B cell (primary cell): ENCODE measurements at regions not wholly inside any gene's neighbourhood (a gene's known extent, or its start where the extent isn't known, plus 50 kb on each side); places are given as distances from the start of the nearest gene placed in this dataset.

Experiments used
- ATAC-seq: fragments of 200-7000 bp; cut with Tn5 transposase; one replicate; pipeline ENCODE4 v1.10.0; 2021; ENCODE audit warnings: low read depth, mild to moderate bottlenecking, moderate number of reproducible peaks, moderate library complexity
- CTCF ChIA-PET: fragments of 350-600 bp; sonication (Branson Sonifier 250); formaldehyde crosslinking; loops from one replicate; lab custom pipeline; 2021; ENCODE audit warnings: antibody characterized with exemption, inconsistent platforms; lab: Charles Lee
- POLR2A ChIA-PET: fragments of 350-600 bp; sonication (Branson Sonifier 250); formaldehyde crosslinking; loops from one replicate; lab custom pipeline; 2021; ENCODE audit warnings: antibody characterized with exemption; lab: Charles Lee
- DNase-seq: peaks from one replicate; pipeline ENCODE4 v3.0.0; 2013
- H2AFZ ChIP-seq: 2 replicates; pipeline ENCODE4 v1.6.1; 2012; ENCODE audit warnings: mild to moderate bottlenecking, low read depth, low read length; ENCODE audit not compliant: insufficient read depth, poor library complexity, severe bottlenecking
- H3K27ac ChIP-seq, 2 donors: 1 replicate in 1 of 2; 2 replicates in 1 of 2; pipeline ENCODE4 v1.5.1; 2012 to 2013; ENCODE audit warnings: low read length in 2 of 2, mild to moderate bottlenecking in 2 of 2, moderate library complexity in 1 of 2
- H3K27me3 ChIP-seq, 4 experiments: fragments of 200-600 bp in 1 of 4; sonication (generic) in 1 of 4; replicated peaks in 1 of 4; 1 replicate in 2 of 4; 2 replicates in 2 of 4; pipeline versions ENCODE4 v1.6.1 to v1.7.0; 2013 to 2016; ENCODE audit warnings: low read length in 3 of 4, mild to moderate bottlenecking in 2 of 4, mixed read lengths in 1 of 4, moderate library complexity in 1 of 4; ENCODE audit not compliant: insufficient read depth in 4 of 4, control insufficient read depth in 3 of 4; ENCODE audit errors: control extremely low read depth in 1 of 4
- H3K36me3 ChIP-seq, 2 experiments: replicated peaks in 1 of 2; 1 replicate in 1 of 2; 2 replicates in 1 of 2; pipeline versions ENCODE4 v1.6.1 to v1.7.1; 2013; ENCODE audit warnings: low read length in 1 of 2; ENCODE audit not compliant: insufficient read depth in 2 of 2, control insufficient read depth in 1 of 2; ENCODE audit errors: control extremely low read depth in 1 of 2, extremely low read depth in 1 of 2
- H3K4me1 ChIP-seq, 2 donors: fragments of 200-600 bp in 1 of 2; sonication (generic) in 1 of 2; 1 replicate in 1 of 2; 2 replicates in 1 of 2; pipeline versions ENCODE4 v1.5.1 to v1.6.1; 2013 to 2017; ENCODE audit warnings: low read length in 2 of 2; ENCODE audit not compliant: control insufficient read depth in 2 of 2, insufficient read depth in 2 of 2
- H3K4me2 ChIP-seq: replicated peaks from 2 replicates; pipeline ENCODE3; 2012; ENCODE audit warnings: mild to moderate bottlenecking, low read depth, low read length; ENCODE audit not compliant: poor library complexity, severe bottlenecking
- H3K4me3 ChIP-seq, 5 experiments: fragments of 200-600 bp in 1 of 5; sonication (generic) in 1 of 5; 1 replicate in 3 of 5; 2 replicates in 2 of 5; pipeline versions ENCODE4 v1.5.1 to v1.7.0; 2011 to 2016; ENCODE audit warnings: low read length in 4 of 5, mild to moderate bottlenecking in 4 of 5, low read depth in 2 of 5, control low read depth in 1 of 5, moderate library complexity in 1 of 5; ENCODE audit not compliant: insufficient read depth in 1 of 5; ENCODE audit errors: control extremely low read depth in 1 of 5, extremely low read depth in 1 of 5
- H3K79me2 ChIP-seq: fragments of 200-600 bp; sonication (generic); one replicate; pipeline ENCODE4 v1.6.0; 2016; ENCODE audit warnings: low read length; ENCODE audit not compliant: control insufficient read depth, insufficient read depth
- H3K9ac ChIP-seq: fragments of 200-600 bp; sonication (generic); 2 replicates; pipeline ENCODE4 v1.6.1; 2017; ENCODE audit warnings: mild to moderate bottlenecking, low read length, moderate library complexity
- H3K9me3 ChIP-seq, 3 donors: one replicate each; pipeline versions ENCODE4 v1.6.1 to v1.7.1; 2013; ENCODE audit warnings: low read length in 2 of 3; ENCODE audit not compliant: control insufficient read depth in 2 of 3, insufficient read depth in 1 of 3; ENCODE audit errors: control extremely low read depth in 1 of 3
- H4K20me1 ChIP-seq: 2 replicates; pipeline ENCODE4 v1.6.0; 2012; ENCODE audit warnings: mild to moderate bottlenecking, low read length; ENCODE audit not compliant: insufficient read depth, control insufficient read depth, poor library complexity, severe bottlenecking
- H3K27ac Mint-ChIP-seq: one replicate; pipeline ENCODE4 v1.8.0; 2021; ENCODE audit warnings: mixed read lengths
- H3K27me3 Mint-ChIP-seq: one replicate; pipeline ENCODE4 v1.8.0; 2021; ENCODE audit warnings: mixed read lengths
- H3K4me1 Mint-ChIP-seq: one replicate; pipeline ENCODE4 v1.8.0; 2021; ENCODE audit warnings: mixed read lengths
- H3K4me3 Mint-ChIP-seq: one replicate; pipeline ENCODE4 v1.8.0; 2021; ENCODE audit warnings: mixed read lengths
- H3K9me3 Mint-ChIP-seq: one replicate; pipeline ENCODE4 v1.8.0; 2022; ENCODE audit warnings: mixed read lengths; ENCODE audit not compliant: insufficient read depth
- CTCF ChIP-seq: fragments of 200-600 bp; IDR thresholded peaks from one replicate; pipeline ENCODE4 v1.8.0; 2022; ENCODE audit warnings: antibody characterized with exemption, mild to moderate bottlenecking
- EZH2 ChIP-seq: IDR thresholded peaks from 2 replicates; pipeline ENCODE4 v1.6.1; 2012; ENCODE audit warnings: borderline replicate concordance, low read depth, mild to moderate bottlenecking, moderate library complexity, low read length; ENCODE audit not compliant: insufficient read depth, poor library complexity, severe bottlenecking
- intact Hi-C: fragments of 100-400 bp; cut with micrococcal nuclease; formaldehyde crosslinking; loops from one replicate; pipeline ENCODE4 v1.10.0; 2022

GRCh38 chr2:41488888-41489287, 558.9 kb upstream of the PKDCC start:
- Mint-ChIP-seq H3K27ac (no peak overlapping the region), H3K4me3 (no peak overlapping the region), H3K9me3 (peaks cover 7% of the 10 kb centered on the region), H3K27me3 (no peaks in the 10 kb centered on the region), H3K4me1 (no peaks in the 10 kb centered on the region)
- H3K36me3 ChIP-seq: no peaks in the 10 kb centered on the region
- no peaks in the 10 kb centered on the region for H4K20me1 ChIP-seq
- ChIA-PET CTCF (no interaction called here), POLR2A (no interaction called here)
- no peak overlapping the region for H2AFZ ChIP-seq
- intact Hi-C loops: no loop called here
- H3K27ac ChIP-seq: no peak overlapping the region
- peaks cover 0 to 8% (median under 1%) of the 10 kb centered on the region in 3 donors for H3K9me3 ChIP-seq
- no peak for ATAC-seq
- H3K4me3 ChIP-seq: no peak overlapping the region
- no peak overlapping the region for H3K9ac ChIP-seq
- no peak overlapping the region for H3K4me2 ChIP-seq
- no peaks in the 10 kb centered on the region for H3K79me2 ChIP-seq
- no peak for DNase-seq
- no peaks in the 10 kb centered on the region for H3K4me1 ChIP-seq
- no peak for TF ChIP-seq CTCF
- no peak for TF ChIP-seq EZH2
- H3K27me3 ChIP-seq: no peaks in the 10 kb centered on the region

- intact Hi-C loops: no loop called here
- no peaks in the 10 kb centered on the region for H3K4me1 Mint-ChIP-seq
- Histone ChIP-seq H2AFZ (no peak overlapping the region), H4K20me1 (no peaks in the 10 kb centered on the region), H3K4me2 (no peak overlapping the region), H3K4me1 (no peaks in the 10 kb centered on the region), H3K9me3 (peaks cover 2 to 15% (median 5%) of the 10 kb centered on the region in 3 donors), H3K27me3 (no peaks in the 10 kb centered on the region), H3K79me2 (no peaks in the 10 kb centered on the region), H3K36me3 (no peaks in the 10 kb centered on the region), H3K9ac (no peak overlapping the region), H3K4me3 (no peak overlapping the region), H3K27ac (no peak overlapping the region)
- DNase-seq (no peak), ATAC-seq (no peak)
- no peak overlapping the region for H3K4me3 Mint-ChIP-seq
- no peak for TF ChIP-seq EZH2
- TF ChIP-seq CTCF: no peak
- ChIA-PET POLR2A (no interaction called here), CTCF (no interaction called here)
- H3K27me3 Mint-ChIP-seq: no peaks in the 10 kb centered on the region
- H3K27ac Mint-ChIP-seq: no peak overlapping the region
- H3K9me3 Mint-ChIP-seq: peaks cover 9% of the 10 kb centered on the region
These were observed 558.2 kb upstream of the PKDCC start for GRCh38 chr2:41489638-41490037.
